T-helper 2 cell treated with Interferon-gamma antibody and Interleukin-4, amounts not matched to agents 100 ng/mL and 5 ng/mL, for 36 hours (primary cell): ENCODE measurements at regions not wholly inside any gene's neighbourhood (a gene's known extent, or its start where the extent isn't known, plus 50 kb on each side); places are given as distances from the start of the nearest gene placed in this dataset.

Source experiments
- intact Hi-C: fragments of 100-400 bp; cut with micrococcal nuclease; formaldehyde crosslinking; loops from one replicate; pipeline ENCODE4 v1.15.1; 2023

DNA sequence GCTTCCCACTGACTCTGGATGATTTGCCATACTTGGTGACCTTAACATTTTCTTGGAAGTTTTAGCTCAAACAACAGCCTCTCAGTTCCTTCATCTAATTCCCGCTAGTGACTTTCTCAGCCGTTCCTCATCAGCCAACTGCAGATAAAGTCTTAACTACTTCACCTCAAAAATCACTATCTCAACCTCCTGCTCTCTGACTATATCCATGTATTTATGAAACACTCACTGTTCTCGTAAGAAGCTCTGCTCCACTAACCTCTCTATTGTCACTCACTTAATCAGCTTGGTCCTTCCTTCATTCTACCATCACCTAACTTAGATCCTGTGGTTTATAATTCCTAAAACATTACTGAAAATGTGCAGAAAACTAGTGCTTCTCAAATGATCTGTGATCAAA lies 1551.6 kb downstream of the MRPL39 start:
- intact Hi-C loops = no loop called here

- intact Hi-C loops = no loop called here
Measured at GRCh38 chr21:24050231-24050630, 1557.0 kb downstream of the MRPL39 start.

GRCh38 chr21:24046829-24047443 lies 1560.3 kb downstream of the MRPL39 start:
- intact Hi-C loops = loop anchor here (5.0 kb wide), 1 partner anchor 195 kb away; no protein-coding TSS in a partner anchor

DNA sequence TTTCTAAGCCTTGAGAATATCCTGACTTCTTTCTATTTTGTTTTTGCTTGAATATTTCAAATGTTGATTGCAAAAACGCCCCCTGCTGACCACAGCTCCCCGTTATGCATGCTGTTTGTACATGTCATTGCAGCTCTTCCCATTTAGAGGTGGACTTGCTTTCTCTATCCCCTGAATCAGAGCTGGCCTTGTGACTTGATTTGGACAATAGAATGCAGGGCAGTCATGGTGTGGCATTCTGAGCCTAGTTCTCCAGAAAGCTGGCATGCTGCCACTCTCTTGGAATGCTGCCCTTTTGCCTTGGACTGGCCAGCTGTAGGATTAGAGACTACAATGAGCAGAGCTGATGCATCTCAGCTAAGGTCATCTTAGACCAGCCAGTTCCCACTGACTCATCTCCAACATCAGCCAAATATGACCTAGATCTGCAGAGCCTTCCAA lies 1561.5 kb downstream of the MRPL39 start:
- intact Hi-C loops = loop anchor here (5.0 kb wide), 1 partner anchor 193 kb away; no protein-coding TSS in a partner anchor

GRCh38 chr21:24045373-24045772 lies 1561.9 kb downstream of the MRPL39 start:
- intact Hi-C loops = loop anchor here (5.0 kb wide), 1 partner anchor 193 kb away; no protein-coding TSS in a partner anchor

- intact Hi-C loops = no loop called here
Measured at GRCh38 chr21:24042687-24043086, 1564.6 kb downstream of the MRPL39 start.

DNA sequence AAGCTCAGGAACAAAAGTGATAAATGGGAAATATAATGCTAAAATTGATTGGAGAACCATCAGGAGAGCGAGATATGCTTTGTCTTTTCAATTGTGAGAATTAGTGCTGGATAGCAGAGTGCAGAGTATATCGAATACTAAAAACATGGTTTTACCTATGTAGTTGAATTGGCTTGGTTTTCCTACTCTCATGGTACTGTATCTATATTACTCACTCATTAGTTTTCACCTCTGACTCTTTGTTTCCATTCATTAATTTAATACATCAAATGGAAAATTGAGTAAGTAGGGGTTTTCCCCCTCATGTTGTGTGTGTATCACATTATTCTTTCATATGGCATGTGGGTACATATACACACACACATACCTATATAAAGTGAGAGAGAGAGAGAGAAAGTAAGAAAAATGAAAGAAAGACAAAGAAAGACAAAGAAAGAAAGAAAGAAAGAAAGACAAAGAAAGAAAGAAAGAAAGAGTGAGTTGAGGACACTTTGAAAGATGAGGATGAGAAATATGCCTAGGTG lies 1574.5 kb downstream of the MRPL39 start:
- intact Hi-C loops = no loop called here

DNA sequence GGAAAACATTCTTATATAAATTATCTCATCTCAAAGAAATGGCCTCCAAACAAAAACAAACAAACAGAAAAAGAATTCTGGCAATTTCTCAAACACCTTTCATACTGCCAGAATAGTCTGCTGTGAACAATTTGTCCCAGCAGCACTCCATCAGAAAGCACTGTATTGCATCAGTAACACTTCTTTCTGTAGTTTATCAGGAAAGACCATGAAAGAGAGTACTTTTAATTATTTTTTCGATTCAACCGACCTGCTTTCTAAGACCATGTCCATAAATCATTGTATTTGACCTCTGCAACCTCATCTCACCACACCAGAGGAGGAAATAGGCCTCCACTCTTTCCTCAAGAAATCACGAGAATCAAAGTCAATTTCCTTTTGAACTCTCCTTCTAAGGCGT lies 1579.9 kb downstream of the MRPL39 start:
- intact Hi-C loops = no loop called here

DNA sequence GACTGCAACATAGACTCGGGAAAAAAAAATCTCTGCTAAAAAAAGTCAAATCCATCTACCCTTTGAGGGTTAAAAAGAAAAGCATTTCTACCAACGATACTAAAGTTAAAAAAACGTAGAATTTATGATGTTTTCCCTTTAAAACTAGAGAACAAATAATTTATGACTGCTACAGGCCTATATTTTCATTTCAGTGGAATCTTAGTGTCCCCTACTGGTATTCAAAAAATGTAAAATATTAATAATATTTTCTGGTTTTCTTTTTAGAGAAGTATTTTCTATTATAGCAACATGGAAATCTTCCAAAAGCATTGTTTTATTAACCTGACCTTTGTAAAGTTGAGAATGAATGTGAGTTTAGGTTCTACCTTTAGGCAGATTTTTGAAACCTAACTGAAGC lies 1582.2 kb downstream of the MRPL39 start:
- intact Hi-C loops = no loop called here

- intact Hi-C loops = no loop called here
Measured at GRCh38 chr21:24023936-24024335, 1583.3 kb downstream of the MRPL39 start.

- intact Hi-C loops = no loop called here
Measured at GRCh38 chr21:24023402-24023801, 1583.9 kb downstream of the MRPL39 start.

DNA sequence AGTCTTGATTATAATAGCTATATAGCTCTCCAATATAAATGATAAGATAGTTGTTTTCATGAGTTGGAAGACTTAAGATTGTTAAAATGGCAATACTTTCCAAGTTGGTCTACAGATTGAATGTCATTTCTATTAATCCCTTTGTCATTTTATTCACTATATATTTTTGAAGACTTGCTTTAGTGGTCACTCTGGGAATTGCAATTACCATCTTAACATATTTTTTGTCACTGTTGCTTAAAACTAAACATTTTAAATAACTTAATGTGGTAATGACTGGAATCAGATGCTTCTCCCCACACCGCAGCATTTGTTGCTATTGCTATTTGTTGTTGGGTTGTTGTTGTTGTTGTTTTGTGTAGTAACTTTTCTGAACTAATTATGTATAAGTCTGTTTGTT lies 1592.9 kb downstream of the MRPL39 start:
- intact Hi-C loops = no loop called here

GRCh38 chr21:24011087-24011486 lies 1596.2 kb downstream of the MRPL39 start:
- intact Hi-C loops = no loop called here

- intact Hi-C loops = no loop called here
Measured at GRCh38 chr21:24007592-24007991, 1599.7 kb downstream of the MRPL39 start.

DNA sequence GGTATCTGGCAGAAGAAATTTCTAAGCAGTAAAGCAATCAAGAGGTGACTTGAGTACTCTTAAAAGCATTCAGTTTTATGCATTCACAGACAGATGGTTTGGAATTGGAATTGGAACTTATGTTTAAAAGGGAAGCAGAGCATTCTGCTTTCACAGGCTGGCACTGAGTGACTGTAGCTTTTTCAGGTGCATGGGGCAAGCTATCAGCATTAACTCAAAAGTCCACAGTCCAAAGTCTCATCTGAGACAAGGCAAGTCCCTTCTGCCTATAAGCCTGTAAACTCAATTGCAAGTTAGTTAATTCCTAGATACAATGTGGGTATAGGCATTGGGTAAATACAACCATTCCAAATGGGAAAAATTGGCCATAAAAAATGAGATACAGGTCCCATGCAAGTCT lies 1620.3 kb downstream of the MRPL39 start:
- intact Hi-C loops = no loop called here

GRCh38 chr21:23986214-23986613 lies 1621.1 kb downstream of the MRPL39 start:
- intact Hi-C loops = no loop called here

GRCh38 chr21:23982546-23982945 lies 1624.7 kb downstream of the MRPL39 start:
- intact Hi-C loops = no loop called here

- intact Hi-C loops = no loop called here
Measured at GRCh38 chr21:23977971-23978370, 1629.3 kb downstream of the MRPL39 start.

GRCh38 chr21:23968722-23969647 lies 1638.3 kb downstream of the MRPL39 start:
- intact Hi-C loops = loop anchor here (1.0 to 2.0 kb wide), 5 partner anchors 19 to 1176 kb away; no protein-coding TSS in a partner anchor

DNA sequence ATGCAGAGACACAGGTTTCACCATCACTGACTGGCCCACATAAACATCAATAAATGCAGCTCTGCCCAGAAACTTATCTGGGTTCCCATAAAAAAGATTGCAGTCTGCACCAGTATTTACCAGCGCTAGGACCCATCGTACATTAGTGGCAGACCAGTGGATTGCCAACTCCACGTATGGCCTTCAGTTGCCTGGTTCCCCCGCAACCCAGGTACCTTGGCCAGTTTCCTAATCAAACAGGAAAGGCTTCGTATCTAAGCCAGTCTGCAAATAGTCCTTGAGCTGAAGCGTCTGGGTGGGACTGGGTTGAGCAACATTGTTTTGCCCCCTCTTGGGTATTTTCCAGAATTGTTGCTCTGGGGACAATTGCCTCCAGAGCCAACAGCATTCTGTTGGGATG lies 1639.3 kb downstream of the MRPL39 start:
- intact Hi-C loops = loop anchor here (1.0 to 2.0 kb wide), 4 partner anchors 31 to 1175 kb away; no protein-coding TSS in a partner anchor

GRCh38 chr21:23963454-23963853 lies 1643.8 kb downstream of the MRPL39 start:
- intact Hi-C loops = no loop called here

DNA sequence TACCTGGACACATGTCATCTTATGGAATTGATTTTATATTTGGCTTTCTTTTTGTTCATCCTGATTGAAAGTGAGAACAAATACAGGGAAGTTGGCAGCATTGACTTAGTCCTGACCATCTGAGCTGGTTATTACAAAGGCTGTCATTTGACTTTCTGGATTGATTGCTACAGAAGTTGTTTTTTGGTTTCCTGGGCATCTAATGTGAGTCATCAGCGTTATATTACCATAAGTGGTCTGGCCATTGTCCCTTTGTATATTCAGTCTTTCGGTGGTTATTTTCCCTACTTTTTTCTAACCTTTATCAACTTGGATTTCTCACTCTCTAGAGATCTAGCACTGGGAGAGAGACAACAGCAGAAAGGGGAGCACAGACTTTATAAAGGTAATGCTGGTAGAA lies 1646.5 kb downstream of the MRPL39 start:
- intact Hi-C loops = no loop called here
